Erythroblast (primary cell): ENCODE measurements at regions not wholly inside any gene's neighbourhood (a gene's known extent, or its start where the extent isn't known, plus 50 kb on each side); places are given as distances from the start of the nearest gene placed in this dataset.

Source experiments
- GATA1 ChIP-seq: IDR thresholded peaks from 2 replicates; pipeline ENCODE4 v1.6.1; 2011; ENCODE audit warnings: low read depth, mild to moderate bottlenecking, control low read depth, low read length, moderate library complexity
- POLR2A ChIP-seq: IDR thresholded peaks from 2 replicates; pipeline ENCODE4 v1.6.1; 2011; ENCODE audit warnings: mild to moderate bottlenecking, low read length

- no peak for TF ChIP-seq POLR2A
- TF ChIP-seq GATA1 = no peak
Observed at GRCh38 chr17:13287226-13287625, 269.4 kb upstream of the ELAC2 start.
